GM12892 (cell line): ENCODE measurements at regions not wholly inside any gene's neighbourhood (a gene's known extent, or its start where the extent isn't known, plus 50 kb on each side); places are given as distances from the start of the nearest gene placed in this dataset.

ENCODE experiments used
- POLR2A ChIP-seq: IDR thresholded peaks from 2 replicates; pipeline ENCODE4 v1.6.1; 2011; ENCODE audit warnings: low read depth, low read length, control low read depth
- TAF1 ChIP-seq: IDR thresholded peaks from 2 replicates; pipeline ENCODE4 v1.6.1; 2011; ENCODE audit warnings: low read depth, mild to moderate bottlenecking, control low read depth, low read length, borderline replicate concordance

- no peak for TF ChIP-seq POLR2A
- TF ChIP-seq TAF1: peak; percentile 40; the same call in 1 of the 2 replicates
Observed at GRCh38 chr3:118809696-118810498, 224.7 kb downstream of the IGSF11 start.
